Keratinocyte (primary cell): ENCODE measurements at regions not wholly inside any gene's neighbourhood (a gene's known extent, or its start where the extent isn't known, plus 50 kb on each side); places are given as distances from the start of the nearest gene placed in this dataset.

Source experiments
- DNase-seq: peaks from one replicate; pipeline ENCODE4 v3.0.0-alpha.2; 2011; ENCODE audit warnings: low read depth, missing footprints, low spot score
- FAIRE-seq: peaks from 2 replicates; lab custom pipeline; 2011; peaks lifted over from hg19 to GRCh38; lab: Jason Lieb, UNC
- H2AFZ ChIP-seq: 2 replicates; pipeline ENCODE4 v1.6.0; 2012; ENCODE audit warnings: low read length, control low read depth, inconsistent platforms; ENCODE audit not compliant: control insufficient read depth
- H3K27ac ChIP-seq: 2 replicates; pipeline ENCODE4 v1.5.1; 2011; ENCODE audit warnings: low read length; ENCODE audit not compliant: control insufficient read depth, insufficient read depth
- H3K27me3 ChIP-seq: 3 replicates; pipeline ENCODE4 v1.6.0; 2011; ENCODE audit warnings: low read length; ENCODE audit not compliant: control insufficient read depth, insufficient read depth; ENCODE audit errors: extremely low read depth
- H3K36me3 ChIP-seq, 2 experiments: 2 replicates in 1 of 2; 3 replicates in 1 of 2; pipeline ENCODE4 v1.5.1; 2011; ENCODE audit warnings: low read length in 2 of 2, mild to moderate bottlenecking in 1 of 2; ENCODE audit not compliant: control insufficient read depth in 2 of 2, insufficient read depth in 2 of 2; ENCODE audit errors: extremely low read depth in 1 of 2
- H3K4me1 ChIP-seq: 3 replicates; pipeline ENCODE4 v1.5.1; 2011; ENCODE audit warnings: low read length; ENCODE audit not compliant: control insufficient read depth, insufficient read depth; ENCODE audit errors: extremely low read depth
- H3K4me2 ChIP-seq: 3 replicates; pipeline ENCODE4 v1.6.0; 2011; ENCODE audit warnings: low read depth, low read length; ENCODE audit not compliant: control insufficient read depth, insufficient read depth; ENCODE audit errors: extremely low read depth
- H3K4me3 ChIP-seq, 3 experiments: fragments of 200-600 bp in 1 of 3; sonication (generic) in 1 of 3; 2 replicates in 2 of 3; 3 replicates in 1 of 3; pipeline ENCODE4 v1.5.1; 2011 to 2016; ENCODE audit warnings: low read length in 3 of 3, mild to moderate bottlenecking in 3 of 3, control low read depth in 2 of 3, inconsistent platforms in 1 of 3, low read depth in 1 of 3, mixed read lengths in 1 of 3, mixed run types in 1 of 3, moderate library complexity in 1 of 3; ENCODE audit not compliant: control insufficient read depth in 2 of 3, insufficient read depth in 2 of 3; ENCODE audit errors: extremely low read depth in 1 of 3
- H3K79me2 ChIP-seq: 2 replicates; pipeline ENCODE4 v1.6.0; 2012; ENCODE audit warnings: low read length; ENCODE audit not compliant: control insufficient read depth, insufficient read depth
- H3K9ac ChIP-seq: 3 replicates; pipeline ENCODE4 v1.6.0; 2011; ENCODE audit warnings: low read length; ENCODE audit not compliant: control insufficient read depth, insufficient read depth; ENCODE audit errors: extremely low read depth
- H3K9me1 ChIP-seq: 3 replicates; pipeline ENCODE4 v1.6.0; 2011; ENCODE audit warnings: low read length; ENCODE audit not compliant: control insufficient read depth, insufficient read depth; ENCODE audit errors: extremely low read depth
- H3K9me3 ChIP-seq: 2 replicates; pipeline ENCODE4 v1.5.1; 2012; ENCODE audit warnings: low read depth, low read length; ENCODE audit not compliant: control insufficient read depth
- H4K20me1 ChIP-seq: 3 replicates; pipeline ENCODE4 v1.6.0; 2011; ENCODE audit warnings: low read length; ENCODE audit not compliant: control insufficient read depth, insufficient read depth; ENCODE audit errors: extremely low read depth
- CTCF ChIP-seq, 3 experiments: IDR thresholded peaks in 1 of 3; conservative IDR thresholded peaks in 1 of 3; optimal IDR thresholded peaks in 1 of 3; 2 replicates in 2 of 3; 3 replicates in 1 of 3; pipeline versions ENCODE3 to v1.5.1; 2011; ENCODE audit warnings: low read length in 3 of 3, mild to moderate bottlenecking in 3 of 3, moderate library complexity in 2 of 3, control low read depth in 1 of 3, inconsistent platforms in 1 of 3; ENCODE audit not compliant: insufficient read depth in 2 of 3; ENCODE audit errors: extremely low read depth in 1 of 3
- EZH2 ChIP-seq: IDR thresholded peaks from one replicate; pipeline ENCODE4 v1.6.1; 2012; ENCODE audit warnings: inconsistent platforms, mild to moderate bottlenecking, low read length, moderate library complexity
- dilution Hi-C: fragments of 300-500 bp; cut with MboI; formaldehyde crosslinking; loops from one replicate; pipeline ENCODE4 v1.7.0; 2020; ENCODE audit warnings: low sequenced_read_pairs; ENCODE audit not compliant: extremely low pct_ligation_motif_present

- TF ChIP-seq EZH2 (no peak), CTCF (optimal IDR thresholded peaks at IDR 0.05 in 1 of 3, IDR thresholded peaks at IDR 0.05 in 1 of 3, conservative IDR thresholded peaks at IDR 0.05 in 1 of 3; ENCODE audit: extremely low read depth in 1 of 3, insufficient read depth in 2 of 3, low read length in 3 of 3) (no peak)
- FAIRE-seq (no peak), DNase-seq (no peak)
- Histone ChIP-seq H4K20me1 (no peaks in the 10 kb centered on the region), H2AFZ (no peak overlapping the region), H3K4me3 (no peak overlapping the region), H3K27me3 (no peaks in the 10 kb centered on the region), H3K36me3 (no peaks in the 10 kb centered on the region), H3K9ac (no peak overlapping the region), H3K4me2 (no peak overlapping the region), H3K4me1 (no peaks in the 10 kb centered on the region), H3K9me1 (no peaks in the 10 kb centered on the region), H3K27ac (no peak overlapping the region), H3K79me2 (no peaks in the 10 kb centered on the region), H3K9me3 (no peaks in the 10 kb centered on the region)
- dilution Hi-C loops: no loop called here
These were observed 1454.7 kb downstream of the FAM181B start for GRCh38 chr11:81278991-81279390.

- TF ChIP-seq EZH2 (no peak), CTCF (optimal IDR thresholded peaks at IDR 0.05 in 1 of 3, IDR thresholded peaks at IDR 0.05 in 1 of 3, conservative IDR thresholded peaks at IDR 0.05 in 1 of 3; ENCODE audit: extremely low read depth in 1 of 3, insufficient read depth in 2 of 3, low read length in 3 of 3) (no peak)
- no peaks in the 10 kb centered on the region for H3K79me2 ChIP-seq
- no peak overlapping the region for H2AFZ ChIP-seq
- H3K9me3 ChIP-seq: no peaks in the 10 kb centered on the region
- no peaks in the 10 kb centered on the region for H4K20me1 ChIP-seq
- no peaks in the 10 kb centered on the region for H3K36me3 ChIP-seq
- no peak for FAIRE-seq
- H3K4me2 ChIP-seq: no peak overlapping the region
- H3K27me3 ChIP-seq: no peaks in the 10 kb centered on the region
- no peak overlapping the region for H3K4me3 ChIP-seq
- H3K27ac ChIP-seq: no peak overlapping the region
- no peaks in the 10 kb centered on the region for H3K9me1 ChIP-seq
- dilution Hi-C loops: no loop called here
- H3K9ac ChIP-seq: no peak overlapping the region
- no peak for DNase-seq
- H3K4me1 ChIP-seq: no peaks in the 10 kb centered on the region
These were observed 1463.0 kb downstream of the FAM181B start for GRCh38 chr11:81270686-81271085.
